Gastroesophageal sphincter (tissue), 3 donors: ENCODE measurements at regions not wholly inside any gene's neighbourhood (a gene's known extent, or its start where the extent isn't known, plus 50 kb on each side); places are given as distances from the start of the nearest gene placed in this dataset.

Experiments used
- CTCF ChIP-seq, 4 experiments: fragments of 200-600 bp in 2 of 4; fragments of 450-650 bp in 2 of 4; sonication (generic) in 1 of 4; IDR thresholded peaks; one replicate each; pipeline ENCODE4 v1.5.1; 2017 to 2019; ENCODE audit warnings: antibody characterized with exemption in 4 of 4, mild to moderate bottlenecking in 2 of 4, moderate library complexity in 2 of 4
- EP300 ChIP-seq: sonication (generic); formaldehyde crosslinking; IDR thresholded peaks from one replicate; pipeline ENCODE4 v1.6.1; 2017; ENCODE audit warnings: antibody characterized with exemption, mild to moderate bottlenecking
- POLR2A ChIP-seq, 2 donors: fragments of 450-650 bp; IDR thresholded peaks; one replicate each; pipeline ENCODE4 v1.6.1; 2017; ENCODE audit warnings: antibody characterized with exemption in 2 of 2, mild to moderate bottlenecking in 2 of 2, moderate library complexity in 1 of 2
- POLR2AphosphoS5 ChIP-seq: sonication (generic); formaldehyde crosslinking; IDR thresholded peaks from one replicate; pipeline ENCODE4 v1.6.1; 2017; ENCODE audit warnings: antibody characterized with exemption

- TF ChIP-seq POLR2A (IDR thresholded peaks at IDR 0.05) (no peak), CTCF (IDR thresholded peaks at IDR 0.05) (no peak), EP300 (no peak), POLR2AphosphoS5 (no peak)
These were observed 103.1 kb upstream of the PNPLA4 start for GRCh38 chrX:8030361-8030760.
